Transverse colon (tissue), 4 donors: ENCODE measurements at regions not wholly inside any gene's neighbourhood (a gene's known extent, or its start where the extent isn't known, plus 50 kb on each side); places are given as distances from the start of the nearest gene placed in this dataset.

Source experiments
- CTCF ChIP-seq, 5 experiments: fragments of 200-600 bp in 3 of 5; fragments of 450-650 bp in 2 of 5; sonication (generic) in 3 of 5; IDR thresholded peaks; 1 replicate in 2 of 5; 2 replicates in 3 of 5; pipeline ENCODE4 v1.5.1; 2016 to 2017; ENCODE audit warnings: antibody characterized with exemption in 5 of 5, inconsistent platforms in 3 of 5, mild to moderate bottlenecking in 2 of 5, moderate library complexity in 1 of 5
- EP300 ChIP-seq: sonication (generic); formaldehyde crosslinking; IDR thresholded peaks from one replicate; pipeline ENCODE4 v1.6.1; 2017; ENCODE audit warnings: antibody characterized with exemption, low read depth
- POLR2A ChIP-seq: fragments of 450-650 bp; IDR thresholded peaks from one replicate; pipeline ENCODE4 v1.6.1; 2016; ENCODE audit warnings: antibody characterized with exemption, mild to moderate bottlenecking, moderate library complexity
- POLR2AphosphoS5 ChIP-seq, 3 donors: sonication (generic); formaldehyde crosslinking; IDR thresholded peaks; one replicate each; pipeline ENCODE4 v1.6.1; 2016; ENCODE audit warnings: antibody characterized with exemption in 3 of 3

GRCh38 chr14:98242903-98243302 lies 1029.1 kb downstream of the BCL11B start:
- TF ChIP-seq CTCF (IDR thresholded peaks at IDR 0.05) (no peak), POLR2AphosphoS5 (IDR thresholded peaks at IDR 0.05) (no peak), POLR2A (no peak), EP300 (no peak)
